GM12875 (cell line): ENCODE measurements at regions not wholly inside any gene's neighbourhood (a gene's known extent, or its start where the extent isn't known, plus 50 kb on each side); places are given as distances from the start of the nearest gene placed in this dataset.

Source experiments
- H3K4me3 ChIP-seq: one replicate; pipeline ENCODE4 v1.5.1; 2011; ENCODE audit warnings: low read depth, low read length, control low read depth
- TF ChIP-seq, protein P1 (sequence below): IDR thresholded peaks from 2 replicates; pipeline ENCODE4 v1.5.1; 2011; ENCODE audit warnings: low read depth, mild to moderate bottlenecking, control low read depth, inconsistent platforms, low read length, moderate library complexity, borderline replicate concordance; ENCODE audit not compliant: insufficient read depth

DNA sequence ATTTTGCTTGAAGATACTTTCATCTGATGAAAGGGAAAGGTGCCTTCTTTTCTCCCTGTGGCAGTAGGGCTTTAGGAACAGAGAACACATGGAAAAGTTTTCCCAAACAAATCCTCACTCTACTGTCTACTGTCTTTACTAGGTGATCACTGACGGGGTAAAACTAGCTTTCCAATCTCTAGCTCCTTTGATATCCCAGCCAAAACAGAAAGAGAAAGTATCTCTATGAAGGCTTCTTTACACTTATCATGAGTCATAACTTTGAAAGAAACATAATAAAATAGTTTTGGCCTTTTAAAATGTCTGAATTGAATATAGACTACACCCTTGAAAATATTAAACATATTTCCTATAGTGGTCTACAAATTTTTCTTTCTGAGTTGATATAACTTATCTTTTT is 214.5 kb downstream of the DSEL start:
- no peak overlapping the region for H3K4me3 ChIP-seq
- TF ChIP-seq, protein P1, sequence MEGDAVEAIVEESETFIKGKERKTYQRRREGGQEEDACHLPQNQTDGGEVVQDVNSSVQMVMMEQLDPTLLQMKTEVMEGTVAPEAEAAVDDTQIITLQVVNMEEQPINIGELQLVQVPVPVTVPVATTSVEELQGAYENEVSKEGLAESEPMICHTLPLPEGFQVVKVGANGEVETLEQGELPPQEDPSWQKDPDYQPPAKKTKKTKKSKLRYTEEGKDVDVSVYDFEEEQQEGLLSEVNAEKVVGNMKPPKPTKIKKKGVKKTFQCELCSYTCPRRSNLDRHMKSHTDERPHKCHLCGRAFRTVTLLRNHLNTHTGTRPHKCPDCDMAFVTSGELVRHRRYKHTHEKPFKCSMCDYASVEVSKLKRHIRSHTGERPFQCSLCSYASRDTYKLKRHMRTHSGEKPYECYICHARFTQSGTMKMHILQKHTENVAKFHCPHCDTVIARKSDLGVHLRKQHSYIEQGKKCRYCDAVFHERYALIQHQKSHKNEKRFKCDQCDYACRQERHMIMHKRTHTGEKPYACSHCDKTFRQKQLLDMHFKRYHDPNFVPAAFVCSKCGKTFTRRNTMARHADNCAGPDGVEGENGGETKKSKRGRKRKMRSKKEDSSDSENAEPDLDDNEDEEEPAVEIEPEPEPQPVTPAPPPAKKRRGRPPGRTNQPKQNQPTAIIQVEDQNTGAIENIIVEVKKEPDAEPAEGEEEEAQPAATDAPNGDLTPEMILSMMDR, result no peak

DNA sequence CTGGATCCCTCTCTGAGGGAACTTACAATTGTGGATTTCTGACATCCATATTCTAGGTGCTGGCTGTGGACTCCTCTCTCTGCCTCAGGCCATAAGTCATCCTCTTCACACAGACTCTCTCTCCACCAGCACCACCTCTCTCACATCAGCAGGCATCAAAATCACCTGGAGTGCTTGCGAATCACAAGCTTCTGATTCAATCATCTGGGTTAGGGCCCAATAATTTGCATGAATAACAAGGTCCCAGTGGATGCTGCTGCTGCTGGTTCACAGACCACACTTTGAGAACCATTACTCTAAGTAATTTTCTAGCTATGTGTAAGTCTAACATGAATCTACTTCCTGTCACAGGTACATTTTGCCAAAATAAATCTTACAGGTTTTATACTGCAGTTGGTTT is 214.9 kb downstream of the DSEL start:
- H3K4me3 ChIP-seq, result no peak overlapping the region
- TF ChIP-seq, protein P1, result no peak

DNA sequence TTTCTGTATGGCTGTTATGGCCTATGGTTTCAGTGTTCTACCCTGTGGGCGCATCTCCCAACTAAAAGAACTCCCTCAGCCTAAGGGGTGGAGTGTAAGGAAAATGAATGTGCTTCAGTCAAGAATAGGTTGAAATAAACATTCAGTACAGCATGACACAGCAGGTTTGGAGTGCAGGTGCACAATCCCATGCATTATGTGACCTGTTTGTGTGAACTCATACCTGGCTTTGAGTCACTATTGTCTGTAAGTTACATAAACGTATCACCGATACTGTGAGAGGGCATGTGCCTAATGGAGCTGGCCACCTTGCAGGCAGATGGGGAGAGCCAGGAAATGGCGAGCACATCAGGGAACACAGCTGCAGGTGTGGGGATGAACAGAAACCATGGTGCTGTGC is 216.0 kb downstream of the DSEL start:
- H3K4me3 ChIP-seq, result no peak overlapping the region

DNA sequence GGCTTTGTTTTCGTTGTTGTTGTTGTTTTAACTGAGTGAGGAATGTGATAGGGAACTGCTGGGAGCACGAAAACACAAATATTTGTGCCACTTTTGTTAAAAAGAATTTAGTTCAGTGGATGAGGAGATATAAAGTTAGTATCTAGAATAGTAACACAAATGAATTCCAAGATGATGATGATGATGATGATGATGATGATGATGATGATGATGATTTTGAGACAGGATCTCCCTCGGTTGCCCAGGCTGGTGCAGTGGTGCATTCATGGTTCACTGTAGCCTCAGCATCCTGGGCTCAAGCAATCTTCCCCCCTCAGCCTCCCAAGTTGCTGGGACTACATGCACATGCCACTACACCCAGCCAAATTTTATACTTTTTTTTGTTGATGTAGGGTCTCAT is 223.7 kb downstream of the DSEL start:
- H3K4me3 ChIP-seq, result no peak overlapping the region
- TF ChIP-seq, protein P1, result no peak

More for the DNA sequence above, 216.0 kb downstream of the DSEL start:
- TF ChIP-seq, protein P1, result no peak

DNA sequence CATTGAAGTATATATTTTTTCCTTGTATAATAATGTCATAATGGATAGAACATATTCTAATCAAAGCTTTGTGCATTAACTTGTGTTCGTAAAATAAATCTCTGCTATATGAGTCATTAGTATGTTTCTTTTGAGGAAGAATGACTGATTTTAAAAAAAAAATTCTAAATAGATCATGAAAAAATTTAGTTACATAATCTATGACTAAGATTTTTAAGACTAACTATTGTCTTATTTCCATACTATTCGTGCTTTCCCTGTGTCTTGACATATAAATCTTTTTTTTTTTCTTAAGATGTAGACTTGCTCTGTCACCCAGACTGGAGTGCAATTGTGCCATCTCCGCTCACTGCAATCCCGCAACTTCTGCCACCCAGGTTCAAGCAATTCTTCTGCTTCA is 226.1 kb downstream of the DSEL start:
- no peak overlapping the region for H3K4me3 ChIP-seq
- TF ChIP-seq, protein P1, result no peak

DNA sequence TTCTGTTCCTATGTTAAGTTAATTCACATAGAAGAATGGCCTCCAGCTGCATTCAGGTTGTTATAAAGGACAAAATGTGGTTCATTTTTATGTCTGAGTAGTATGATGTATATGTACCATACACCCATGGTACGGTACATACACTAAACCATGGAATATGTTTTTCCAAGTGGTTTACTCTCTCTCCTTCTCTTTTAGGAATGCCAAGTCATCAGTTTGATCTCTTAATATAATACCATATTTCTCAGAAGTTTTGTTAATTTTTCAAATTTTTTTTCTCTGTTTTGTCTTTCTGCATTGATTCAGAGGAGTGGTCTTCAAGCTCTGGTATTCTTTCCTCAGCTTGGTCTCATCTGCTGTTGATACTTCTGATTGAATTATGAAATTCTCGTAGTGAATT is 230.9 kb downstream of the DSEL start:
- H3K4me3 ChIP-seq, result no peak overlapping the region
- TF ChIP-seq, protein P1, result no peak

DNA sequence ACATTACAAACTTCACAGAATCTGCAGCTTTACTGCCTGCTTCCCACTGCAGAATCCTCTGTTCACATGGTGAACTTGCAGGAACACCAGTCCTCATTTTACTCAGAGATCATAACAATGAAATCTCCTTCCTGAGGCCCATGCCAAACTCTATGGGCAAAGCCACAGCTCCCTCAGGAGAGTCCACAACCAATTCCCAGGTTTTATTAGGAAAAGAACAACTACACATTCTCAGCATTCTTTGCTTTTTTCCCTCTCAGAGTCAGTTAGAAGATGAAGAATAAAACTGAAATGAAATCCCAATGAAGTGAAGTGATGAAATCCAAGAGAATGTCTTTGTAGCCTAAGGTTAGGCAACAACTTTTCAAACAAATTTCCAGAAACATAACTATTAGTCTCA is 233.7 kb downstream of the DSEL start:
- TF ChIP-seq, protein P1, result no peak
- H3K4me3 ChIP-seq, result no peak overlapping the region
